ENCODE measurements at regions not wholly inside any gene's neighbourhood (a gene's known extent, or its start where the extent isn't known, plus 50 kb on each side); places are given as distances from the start of the nearest gene placed in this dataset.

GRCh38 chr20:40434122-40434521 lies 254.9 kb downstream of the MAFB start:
- TF ChIP-seq POLR2A (IDR thresholded peaks at IDR 0.05) (no peak), CTCF (IDR thresholded peaks at IDR 0.05) (no peak)
